Mesodermal cell (in vitro differentiated cells): ENCODE measurements at regions not wholly inside any gene's neighbourhood (a gene's known extent, or its start where the extent isn't known, plus 50 kb on each side); places are given as distances from the start of the nearest gene placed in this dataset.

Source experiments
- H3K27ac ChIP-seq: 2 replicates; pipeline ENCODE4 v1.7.0; 2013; ENCODE audit warnings: mild to moderate bottlenecking, low read depth, low read length, moderate library complexity; ENCODE audit not compliant: severe bottlenecking
- H3K36me3 ChIP-seq: 2 replicates; pipeline ENCODE4 v1.7.1; 2013; ENCODE audit warnings: mild to moderate bottlenecking, low read length, moderate library complexity; ENCODE audit not compliant: control insufficient read depth, insufficient read depth
- H3K4me1 ChIP-seq: one replicate; pipeline ENCODE4 v1.7.1; 2013; ENCODE audit warnings: mild to moderate bottlenecking, low read length; ENCODE audit not compliant: insufficient read depth, control insufficient read depth, poor library complexity, severe bottlenecking
- H3K4me3 ChIP-seq: 2 replicates; pipeline ENCODE4 v1.7.0; 2013; ENCODE audit warnings: low read length, control low read depth, mild to moderate bottlenecking; ENCODE audit not compliant: insufficient read depth, poor library complexity, severe bottlenecking; ENCODE audit errors: extremely low read depth
- H3K9me3 ChIP-seq: 2 replicates; pipeline ENCODE4 v1.7.1; 2013; ENCODE audit warnings: mild to moderate bottlenecking, low read length, moderate library complexity; ENCODE audit not compliant: control insufficient read depth
- WGBS, 2 experiments: methylation state at CpG; one replicate each; pipeline ENCODE4 v1.1.5; 2013; ENCODE audit warnings: missing lambda C conversion rate in 2 of 2; ENCODE audit not compliant: insufficient coverage in 2 of 2; 5-methylcytosine and 5-hydroxymethylcytosine counted together

GRCh38 chr2:175401956-175402469 is 220.5 kb upstream of the ATP5MC3 start:
- no peaks in the 10 kb centered on the region for H3K9me3 ChIP-seq
- no peaks in the 10 kb centered on the region for H3K4me1 ChIP-seq
- no peaks in the 10 kb centered on the region for H3K36me3 ChIP-seq
- no peak overlapping the region for H3K27ac ChIP-seq
- no peak overlapping the region for H3K4me3 ChIP-seq
- WGBS, 2 experiments: 70% methylated on average over 2 of the region's 3 CpGs; no CpG with 5 or more reads in 1 of the 2 experiments

GRCh38 chr2:175400975-175401374 is 219.5 kb upstream of the ATP5MC3 start:
- Histone ChIP-seq H3K27ac (no peak overlapping the region), H3K4me1 (no peaks in the 10 kb centered on the region), H3K4me3 (no peak overlapping the region), H3K36me3 (no peaks in the 10 kb centered on the region), H3K9me3 (no peaks in the 10 kb centered on the region)
- 65 to 81% methylated on average over 4 of the region's 6 CpGs for WGBS, 2 experiments

- Histone ChIP-seq H3K27ac (no peak overlapping the region), H3K4me3 (no peak overlapping the region), H3K9me3 (no peaks in the 10 kb centered on the region), H3K36me3 (no peaks in the 10 kb centered on the region), H3K4me1 (no peaks in the 10 kb centered on the region)
- WGBS, 2 experiments: 88 to 92% methylated on average over 2 of the region's 4 CpGs
Measured at GRCh38 chr2:175399326-175399725, 217.8 kb upstream of the ATP5MC3 start.

DNA sequence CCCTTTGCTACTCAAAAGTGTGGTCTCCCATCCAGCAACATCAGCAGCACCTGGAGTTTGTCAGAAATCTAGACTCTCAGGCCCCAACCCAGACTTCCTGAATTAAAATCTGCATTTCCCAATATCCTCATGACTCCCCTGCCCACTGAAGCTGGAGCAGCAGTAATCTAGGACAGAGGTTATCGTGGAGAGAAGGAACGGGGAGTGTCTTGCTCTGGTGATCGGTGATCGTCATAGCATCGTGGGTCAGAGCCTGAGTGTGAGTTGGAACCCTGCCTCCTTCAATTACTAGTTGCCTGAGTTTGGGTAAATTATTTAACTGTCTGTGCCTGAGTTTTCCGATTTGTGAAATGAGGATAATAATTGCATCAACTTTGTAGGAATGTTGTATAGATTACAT is 217.3 kb upstream of the ATP5MC3 start:
- Histone ChIP-seq H3K4me1 (no peaks in the 10 kb centered on the region), H3K4me3 (no peak overlapping the region), H3K9me3 (no peaks in the 10 kb centered on the region), H3K36me3 (no peaks in the 10 kb centered on the region), H3K27ac (no peak overlapping the region)
- WGBS, 2 experiments: 97% methylated on average over 4 of the region's 6 CpGs; no CpG with 5 or more reads in 1 of the 2 experiments

DNA sequence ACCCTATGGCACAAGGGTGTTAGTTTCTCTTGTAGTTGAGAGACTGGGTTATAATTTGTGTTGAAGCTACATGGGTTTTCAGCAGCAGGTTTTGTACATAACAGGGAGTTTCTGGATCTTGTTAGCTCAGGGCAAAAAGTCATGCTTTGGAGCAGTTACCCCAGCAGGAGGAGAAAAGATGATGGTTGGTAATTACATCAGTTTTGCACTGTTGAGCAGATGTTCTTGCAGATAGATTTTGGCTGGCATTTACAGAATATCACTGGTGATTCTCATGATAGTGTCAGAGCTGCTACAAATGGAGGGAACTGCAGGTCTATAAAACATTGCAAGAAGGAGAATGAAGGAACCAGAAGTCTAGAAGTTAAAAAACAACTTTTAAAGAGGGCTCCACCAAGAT is 215.2 kb upstream of the ATP5MC3 start:
- Histone ChIP-seq H3K4me1 (no peaks in the 10 kb centered on the region), H3K27ac (no peak overlapping the region), H3K36me3 (no peaks in the 10 kb centered on the region), H3K9me3 (no peaks in the 10 kb centered on the region), H3K4me3 (no peak overlapping the region)

DNA sequence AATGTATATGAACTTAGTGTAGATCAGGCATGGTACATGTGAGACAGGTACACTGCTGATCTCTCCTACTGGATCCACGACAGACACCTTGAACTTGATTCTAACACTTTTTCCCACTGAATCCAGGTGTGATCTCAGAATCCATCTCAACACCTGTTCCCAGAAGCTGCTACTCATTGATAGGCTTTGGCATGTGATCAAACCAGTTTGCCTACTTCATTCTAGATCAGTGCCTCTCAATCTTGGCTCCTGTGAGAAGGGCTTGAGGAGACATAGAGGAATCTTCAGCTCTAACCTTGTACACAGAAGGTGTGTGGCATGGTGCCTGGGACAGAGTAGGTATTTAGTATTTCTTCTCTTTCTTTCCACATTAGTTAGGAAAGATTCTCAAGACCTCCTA is 212.3 kb upstream of the ATP5MC3 start:
- Histone ChIP-seq H3K27ac (no peak overlapping the region), H3K4me3 (no peak overlapping the region), H3K9me3 (peaks cover under 1% of the 10 kb centered on the region), H3K36me3 (no peaks in the 10 kb centered on the region), H3K4me1 (no peaks in the 10 kb centered on the region)
- WGBS, 2 experiments: 80% methylated on average over 1 of the region's 1 CpG

- H3K36me3 ChIP-seq: no peaks in the 10 kb centered on the region
- H3K27ac ChIP-seq: no peak overlapping the region
- no peak overlapping the region for H3K4me3 ChIP-seq
- H3K4me1 ChIP-seq: no peaks in the 10 kb centered on the region
- peaks cover 15% of the 10 kb centered on the region for H3K9me3 ChIP-seq
- WGBS, 2 experiments: 87% methylated on average over 2 of the region's 2 CpGs
Measured at GRCh38 chr2:175383286-175383685, 201.8 kb upstream of the ATP5MC3 start.

DNA sequence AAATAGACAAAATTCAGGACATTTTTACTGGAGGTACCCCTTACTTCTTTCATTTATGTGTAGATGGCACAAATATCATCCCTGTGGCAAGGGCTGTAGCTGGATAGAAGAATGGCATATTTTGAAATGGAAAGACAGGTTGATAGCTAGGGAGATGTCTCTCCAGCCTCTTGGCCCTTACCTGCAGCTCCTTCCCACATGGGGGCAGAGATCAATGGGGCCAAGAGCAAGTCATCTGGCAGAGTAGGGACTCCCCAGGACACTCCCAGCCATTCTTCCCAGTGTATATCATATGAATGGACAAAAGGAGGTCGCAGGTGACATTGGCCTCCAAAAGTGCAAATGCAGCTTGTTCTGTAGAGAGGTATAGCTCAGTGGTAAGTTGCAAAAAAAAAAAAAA is 192.2 kb upstream of the ATP5MC3 start:
- Histone ChIP-seq H3K4me1 (no peaks in the 10 kb centered on the region), H3K36me3 (no peaks in the 10 kb centered on the region), H3K4me3 (no peak overlapping the region), H3K27ac (no peak overlapping the region), H3K9me3 (no peaks in the 10 kb centered on the region)
- no CpG with 5 or more reads among the region's 1 CpG for WGBS, 2 experiments

- WGBS, 2 experiments: 50 to 52% methylated on average over 1 to 6 of the region's 8 CpGs
- H3K36me3 ChIP-seq: no peaks in the 10 kb centered on the region
- no peaks in the 10 kb centered on the region for H3K4me1 ChIP-seq
- no peaks in the 10 kb centered on the region for H3K9me3 ChIP-seq
- H3K27ac ChIP-seq: no peak overlapping the region
- no peak overlapping the region for H3K4me3 ChIP-seq
Measured at GRCh38 chr2:175372704-175373701, 191.5 kb upstream of the ATP5MC3 start.

DNA sequence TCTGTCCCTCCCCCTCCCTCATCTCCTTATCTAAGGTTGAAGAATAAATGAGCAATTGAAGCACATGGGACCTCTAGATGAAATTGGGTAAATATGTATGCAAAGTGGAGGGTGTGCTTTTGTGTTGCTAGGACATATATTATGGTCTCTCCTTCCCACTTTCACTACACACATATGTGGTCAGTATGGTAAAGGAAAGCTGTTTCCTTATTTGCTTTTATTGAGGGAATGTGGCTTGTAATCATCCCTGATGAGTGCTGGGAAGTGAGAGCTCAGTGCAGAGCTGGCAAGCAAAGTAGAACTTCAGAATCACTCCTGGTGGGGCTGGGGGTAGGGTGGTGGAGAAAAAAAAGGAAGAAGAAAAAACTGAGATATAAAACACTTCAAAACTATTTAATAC is 189.9 kb upstream of the ATP5MC3 start:
- Histone ChIP-seq H3K36me3 (no peaks in the 10 kb centered on the region), H3K9me3 (no peaks in the 10 kb centered on the region), H3K4me1 (no peaks in the 10 kb centered on the region), H3K4me3 (no peak overlapping the region), H3K27ac (no peak overlapping the region)

DNA sequence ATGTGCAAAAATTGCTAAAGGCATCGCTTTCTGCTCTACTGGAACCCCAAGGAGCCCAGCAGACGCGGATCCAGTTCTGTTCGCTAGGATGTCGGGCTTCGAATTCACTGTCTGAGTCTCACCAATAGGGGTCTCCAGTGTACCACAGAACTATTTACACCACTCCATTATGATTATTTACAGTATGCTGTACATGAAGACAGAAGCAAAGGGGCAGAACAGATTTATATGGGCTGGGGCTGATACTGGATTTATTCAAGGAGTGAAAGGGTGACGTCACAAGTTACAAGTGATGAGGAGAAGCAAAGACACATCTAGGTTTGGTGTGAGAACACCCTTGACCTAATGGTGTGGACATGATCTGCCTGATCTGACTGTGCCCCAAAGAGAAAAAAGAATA is 185.3 kb upstream of the ATP5MC3 start:
- Histone ChIP-seq H3K27ac (no peak overlapping the region), H3K36me3 (no peaks in the 10 kb centered on the region), H3K4me1 (no peaks in the 10 kb centered on the region), H3K4me3 (no peak overlapping the region), H3K9me3 (no peaks in the 10 kb centered on the region)
- 7 to 13% methylated on average over 7 of the region's 7 CpGs for whole genome bisulfite sequencing, 2 experiments
